RWPE2 (cell line): ENCODE measurements at regions not wholly inside any gene's neighbourhood (a gene's known extent, or its start where the extent isn't known, plus 50 kb on each side); places are given as distances from the start of the nearest gene placed in this dataset.

ENCODE experiments used
- ATAC-seq: fragments of 200-7000 bp; cut with Tn5 transposase; 3 replicates; pipeline ENCODE4 v1.9.1; 2021; ENCODE audit warnings: low read depth
- DNase-seq: peaks from one replicate; pipeline ENCODE4 v3.0.0-alpha.2; 2020; ENCODE audit warnings: low spot score
- H3K27ac ChIP-seq: fragments of 450-650 bp; 2 replicates; pipeline ENCODE4 v1.5.1; 2017; ENCODE audit warnings: mild to moderate bottlenecking; ENCODE audit not compliant: poor library complexity, severe bottlenecking
- H3K27me3 ChIP-seq: fragments of 250-450 bp; sonication (Bioruptor Pico); 2 replicates; pipeline ENCODE4 v1.5.1; 2021; ENCODE audit warnings: mild to moderate bottlenecking, moderate library complexity; ENCODE audit not compliant: insufficient read depth, poor library complexity, severe bottlenecking
- H3K36me3 ChIP-seq: fragments of 250-450 bp; sonication (Bioruptor Pico); 2 replicates; pipeline ENCODE4 v1.5.1; 2020; ENCODE audit warnings: low read depth, mild to moderate bottlenecking, moderate library complexity
- H3K4me1 ChIP-seq: fragments of 250-450 bp; sonication (Bioruptor Pico); 2 replicates; pipeline ENCODE4 v1.5.1; 2021; ENCODE audit warnings: mild to moderate bottlenecking, moderate library complexity; ENCODE audit not compliant: insufficient read depth, poor library complexity, severe bottlenecking
- H3K4me3 ChIP-seq: fragments of 250-450 bp; sonication (Bioruptor Pico); 2 replicates; pipeline ENCODE4 v1.5.1; 2021; ENCODE audit warnings: mild to moderate bottlenecking, moderate library complexity; ENCODE audit not compliant: severe bottlenecking
- H3K9me3 ChIP-seq: fragments of 250-450 bp; sonication (Bioruptor Pico); 2 replicates; pipeline ENCODE4 v1.5.1; 2021; ENCODE audit warnings: mild to moderate bottlenecking, moderate library complexity; ENCODE audit not compliant: severe bottlenecking
- TF ChIP-seq, protein P1 (sequence below): fragments of 450-650 bp; IDR thresholded peaks from one replicate; pipeline ENCODE4 v1.5.1; 2017; ENCODE audit warnings: mild to moderate bottlenecking, moderate library complexity; ENCODE audit not compliant: poor library complexity, severe bottlenecking

- no peaks in the 10 kb centered on the region for H3K4me1 ChIP-seq
- H3K36me3 ChIP-seq: no peaks in the 10 kb centered on the region
- peak overlapping the region; percentile 36 for H3K4me3 ChIP-seq
- TF ChIP-seq, protein P1, sequence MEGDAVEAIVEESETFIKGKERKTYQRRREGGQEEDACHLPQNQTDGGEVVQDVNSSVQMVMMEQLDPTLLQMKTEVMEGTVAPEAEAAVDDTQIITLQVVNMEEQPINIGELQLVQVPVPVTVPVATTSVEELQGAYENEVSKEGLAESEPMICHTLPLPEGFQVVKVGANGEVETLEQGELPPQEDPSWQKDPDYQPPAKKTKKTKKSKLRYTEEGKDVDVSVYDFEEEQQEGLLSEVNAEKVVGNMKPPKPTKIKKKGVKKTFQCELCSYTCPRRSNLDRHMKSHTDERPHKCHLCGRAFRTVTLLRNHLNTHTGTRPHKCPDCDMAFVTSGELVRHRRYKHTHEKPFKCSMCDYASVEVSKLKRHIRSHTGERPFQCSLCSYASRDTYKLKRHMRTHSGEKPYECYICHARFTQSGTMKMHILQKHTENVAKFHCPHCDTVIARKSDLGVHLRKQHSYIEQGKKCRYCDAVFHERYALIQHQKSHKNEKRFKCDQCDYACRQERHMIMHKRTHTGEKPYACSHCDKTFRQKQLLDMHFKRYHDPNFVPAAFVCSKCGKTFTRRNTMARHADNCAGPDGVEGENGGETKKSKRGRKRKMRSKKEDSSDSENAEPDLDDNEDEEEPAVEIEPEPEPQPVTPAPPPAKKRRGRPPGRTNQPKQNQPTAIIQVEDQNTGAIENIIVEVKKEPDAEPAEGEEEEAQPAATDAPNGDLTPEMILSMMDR: no peak
- peak; percentile 50; the same call in 2 of the 3 replicates for ATAC-seq
- H3K9me3 ChIP-seq: no peaks in the 10 kb centered on the region
- H3K27ac ChIP-seq: no peak overlapping the region
- no peak for DNase-seq
- H3K27me3 ChIP-seq: peaks cover 26% of the 10 kb centered on the region
Measured at GRCh38 chr2:58427572-58428095, 186.5 kb upstream of the FANCL start.

- no peaks in the 10 kb centered on the region for H3K9me3 ChIP-seq
- ATAC-seq: no peak
- no peak overlapping the region for H3K27ac ChIP-seq
- H3K27me3 ChIP-seq: peaks cover 26% of the 10 kb centered on the region
- no peak for DNase-seq
- H3K4me1 ChIP-seq: no peaks in the 10 kb centered on the region
- H3K4me3 ChIP-seq: no peak overlapping the region
- no peaks in the 10 kb centered on the region for H3K36me3 ChIP-seq
- TF ChIP-seq, protein P1: no peak
Measured at GRCh38 chr2:58425368-58425767, 184.2 kb upstream of the FANCL start.

- DNase-seq (no peak), ATAC-seq (no peak)
- H3K27me3 ChIP-seq: no peaks in the 10 kb centered on the region
- H3K36me3 ChIP-seq: no peaks in the 10 kb centered on the region
- H3K9me3 ChIP-seq: no peaks in the 10 kb centered on the region
- H3K27ac ChIP-seq: no peak overlapping the region
- H3K4me3 ChIP-seq: no peak overlapping the region
- TF ChIP-seq, protein P1: no peak
- H3K4me1 ChIP-seq: no peaks in the 10 kb centered on the region
Measured at GRCh38 chr2:58419983-58420382, 178.9 kb upstream of the FANCL start.

DNA sequence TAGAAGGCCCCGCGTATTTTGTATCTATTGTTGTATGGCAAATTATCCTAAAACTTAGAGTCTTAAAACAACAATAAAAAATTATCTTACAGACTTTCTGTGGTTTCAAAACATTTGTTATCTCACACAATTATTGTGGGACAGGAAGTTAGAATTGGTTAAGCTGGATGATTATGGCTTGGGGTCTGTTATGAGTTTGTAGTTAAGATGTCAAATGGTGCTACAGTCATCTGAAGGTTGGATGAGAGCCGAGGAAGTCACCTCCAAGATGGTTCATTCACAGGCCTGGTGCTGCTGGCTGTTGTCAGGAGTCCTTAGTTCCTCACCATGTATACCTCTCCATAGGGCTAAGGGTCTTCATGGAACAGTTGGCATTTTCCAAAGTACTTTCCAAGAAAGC lies 175.6 kb upstream of the FANCL start:
- Histone ChIP-seq H3K9me3 (no peaks in the 10 kb centered on the region), H3K4me3 (no peak overlapping the region), H3K27ac (no peak overlapping the region), H3K4me1 (no peaks in the 10 kb centered on the region), H3K36me3 (no peaks in the 10 kb centered on the region), H3K27me3 (no peaks in the 10 kb centered on the region)
- TF ChIP-seq, protein P1: no peak
- DNase-seq (no peak), ATAC-seq (no peak)

DNA sequence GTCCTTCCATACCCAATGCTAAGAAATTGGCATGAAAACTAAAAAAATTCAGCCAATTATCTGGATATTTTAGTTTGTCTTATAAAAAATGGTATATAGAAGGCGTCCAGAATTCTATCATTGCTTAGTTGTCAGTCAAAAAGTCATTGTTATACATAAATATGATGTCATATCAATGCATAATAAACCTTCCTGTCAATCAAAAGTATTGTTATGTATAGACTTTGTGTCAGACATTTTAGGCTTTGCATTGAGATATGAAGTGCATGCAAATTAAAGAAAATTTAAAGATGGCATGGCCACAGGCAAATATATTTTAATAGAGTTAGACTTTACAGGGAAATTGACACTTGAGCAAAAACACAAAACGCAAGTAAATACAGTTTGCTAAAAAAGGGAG lies 173.4 kb upstream of the FANCL start:
- no peaks in the 10 kb centered on the region for H3K4me1 ChIP-seq
- H3K36me3 ChIP-seq: no peaks in the 10 kb centered on the region
- DNase-seq (no peak), ATAC-seq (no peak)
- H3K27me3 ChIP-seq: no peaks in the 10 kb centered on the region
- no peak overlapping the region for H3K4me3 ChIP-seq
- H3K9me3 ChIP-seq: no peaks in the 10 kb centered on the region
- no peak overlapping the region for H3K27ac ChIP-seq
- TF ChIP-seq, protein P1: no peak
